ENCODE measurements at regions not wholly inside any gene's neighbourhood (a gene's known extent, or its start where the extent isn't known, plus 50 kb on each side); places are given as distances from the start of the nearest gene placed in this dataset.

DNA sequence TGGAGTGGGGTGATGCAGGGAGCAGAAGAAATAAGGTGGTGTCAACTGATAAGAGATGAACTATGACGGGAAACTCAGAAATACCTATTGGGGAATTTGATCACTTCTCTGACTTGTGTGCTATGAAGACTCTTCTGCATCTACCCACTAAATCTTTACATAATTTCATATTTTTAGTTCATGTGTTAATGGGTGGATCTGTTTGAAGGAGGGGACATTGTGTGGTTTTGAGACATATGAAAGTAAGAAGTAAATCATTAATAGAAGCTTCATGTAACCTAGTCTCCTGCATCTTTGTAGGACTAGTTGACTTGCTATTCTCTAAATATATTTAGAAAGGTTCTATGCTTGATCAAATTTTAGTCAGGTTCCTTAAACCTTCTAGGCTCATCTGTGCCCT is 86.6 kb upstream of the MEI4 start:
- TF ChIP-seq EZH2 (IDR thresholded peaks at IDR 0.05) = no peak
- TF ChIP-seq, protein P1, sequence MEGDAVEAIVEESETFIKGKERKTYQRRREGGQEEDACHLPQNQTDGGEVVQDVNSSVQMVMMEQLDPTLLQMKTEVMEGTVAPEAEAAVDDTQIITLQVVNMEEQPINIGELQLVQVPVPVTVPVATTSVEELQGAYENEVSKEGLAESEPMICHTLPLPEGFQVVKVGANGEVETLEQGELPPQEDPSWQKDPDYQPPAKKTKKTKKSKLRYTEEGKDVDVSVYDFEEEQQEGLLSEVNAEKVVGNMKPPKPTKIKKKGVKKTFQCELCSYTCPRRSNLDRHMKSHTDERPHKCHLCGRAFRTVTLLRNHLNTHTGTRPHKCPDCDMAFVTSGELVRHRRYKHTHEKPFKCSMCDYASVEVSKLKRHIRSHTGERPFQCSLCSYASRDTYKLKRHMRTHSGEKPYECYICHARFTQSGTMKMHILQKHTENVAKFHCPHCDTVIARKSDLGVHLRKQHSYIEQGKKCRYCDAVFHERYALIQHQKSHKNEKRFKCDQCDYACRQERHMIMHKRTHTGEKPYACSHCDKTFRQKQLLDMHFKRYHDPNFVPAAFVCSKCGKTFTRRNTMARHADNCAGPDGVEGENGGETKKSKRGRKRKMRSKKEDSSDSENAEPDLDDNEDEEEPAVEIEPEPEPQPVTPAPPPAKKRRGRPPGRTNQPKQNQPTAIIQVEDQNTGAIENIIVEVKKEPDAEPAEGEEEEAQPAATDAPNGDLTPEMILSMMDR (IDR thresholded peaks at IDR 0.05) = no peak

Measured in neural progenitor cell (in vitro differentiated cells).